HL-60 (cell line): ENCODE measurements at regions not wholly inside any gene's neighbourhood (a gene's known extent, or its start where the extent isn't known, plus 50 kb on each side); places are given as distances from the start of the nearest gene placed in this dataset.

ENCODE experiments used
- DNase-seq, 2 experiments: peaks; one replicate each; pipeline ENCODE4 v3.0.0-alpha.2; 2010 to 2020; ENCODE audit warnings: low read depth in 1 of 2, low spot score in 1 of 2
- H3K27ac ChIP-seq: fragments of 250-450 bp; sonication (Bioruptor Pico); replicated peaks from 2 replicates; pipeline ENCODE4 v1.5.1; 2020; ENCODE audit warnings: mild to moderate bottlenecking, moderate library complexity
- H3K27me3 ChIP-seq: fragments of 250-450 bp; sonication (Bioruptor Pico); 2 replicates; pipeline ENCODE4 v1.5.1; 2021; ENCODE audit warnings: mild to moderate bottlenecking, moderate library complexity; ENCODE audit not compliant: insufficient read depth, poor library complexity, severe bottlenecking
- H3K4me3 ChIP-seq: replicated peaks from 2 replicates; pipeline ENCODE4 v1.5.1; 2011; ENCODE audit warnings: mild to moderate bottlenecking, control low read depth, low read length; ENCODE audit not compliant: insufficient read depth
- CTCF ChIP-seq: IDR thresholded peaks from one replicate; pipeline ENCODE4 v1.5.1; 2011; ENCODE audit warnings: low read length, control low read depth, inconsistent platforms; ENCODE audit not compliant: insufficient read depth
- GABPA ChIP-seq: IDR thresholded peaks from 2 replicates; pipeline ENCODE4 v1.6.1; 2012; ENCODE audit warnings: low read depth
- POLR2AphosphoS5 ChIP-seq: IDR thresholded peaks from 2 replicates; pipeline ENCODE4 v1.6.1; 2012; ENCODE audit warnings: low read depth
- REST ChIP-seq: IDR thresholded peaks from 2 replicates; pipeline ENCODE4 v1.6.1; 2012; ENCODE audit warnings: low read depth; ENCODE audit not compliant: insufficient replicate concordance
- SPI1 ChIP-seq: IDR thresholded peaks from 2 replicates; pipeline ENCODE4 v1.6.1; 2012; ENCODE audit warnings: low read depth, mild to moderate bottlenecking, borderline replicate concordance

- Histone ChIP-seq H3K27me3 (no peaks in the 10 kb centered on the region), H3K27ac (no peak overlapping the region), H3K4me3 (no peak overlapping the region)
- no peak for DNase-seq
- TF ChIP-seq POLR2AphosphoS5 (no peak), REST (no peak), GABPA (no peak), CTCF (no peak), SPI1 (no peak)
Observed at GRCh38 chr3:162302983-162303624, 806.5 kb downstream of the OTOL1 start.

- TF ChIP-seq GABPA = no peak
- no peak overlapping the region for H3K27ac ChIP-seq
- H3K27me3 ChIP-seq = no peaks in the 10 kb centered on the region
- DNase-seq = no peak
- no peak overlapping the region for H3K4me3 ChIP-seq
Observed at GRCh38 chr3:162317046-162317445, 820.4 kb downstream of the OTOL1 start.

- Histone ChIP-seq H3K27ac (no peak overlapping the region), H3K27me3 (no peaks in the 10 kb centered on the region), H3K4me3 (no peak overlapping the region)
- no peak for DNase-seq
- TF ChIP-seq POLR2AphosphoS5 = no peak
- TF ChIP-seq SPI1 = no peak
- TF ChIP-seq GABPA = no peak
- TF ChIP-seq CTCF = no peak
- no peak for TF ChIP-seq REST
Observed at GRCh38 chr3:162328649-162329048, 832.0 kb downstream of the OTOL1 start.

GRCh38 chr3:162329514-162329913 lies 832.9 kb downstream of the OTOL1 start:
- TF ChIP-seq CTCF (no peak), POLR2AphosphoS5 (no peak), SPI1 (no peak), GABPA (no peak), REST (no peak)
- H3K4me3 ChIP-seq = no peak overlapping the region
- no peak for DNase-seq

More at GRCh38 chr3:162329514-162329913, 832.9 kb downstream of the OTOL1 start:
- Histone ChIP-seq H3K27me3 (no peaks in the 10 kb centered on the region), H3K27ac (no peak overlapping the region)
